H1 (cell line): ENCODE measurements at regions not wholly inside any gene's neighbourhood (a gene's known extent, or its start where the extent isn't known, plus 50 kb on each side); places are given as distances from the start of the nearest gene placed in this dataset.

Experiments
- CTCF ChIA-PET: fragments of 300-600 bp; sonication (Branson Sonifier 250); formaldehyde crosslinking; loops from one replicate; lab custom pipeline; 2021; ENCODE audit not compliant: partially characterized antibody; lab: Charles Lee
- POLR2A ChIA-PET: fragments of 300-600 bp; sonication (Branson Sonifier 250); formaldehyde crosslinking; loops from one replicate; lab custom pipeline; 2021; ENCODE audit warnings: inconsistent platforms; ENCODE audit not compliant: partially characterized antibody; lab: Charles Lee
- DNase-seq, 2 experiments: peaks; one replicate each; pipeline versions ENCODE4 v3.0.0 to v3.0.0-alpha.2; 2010 to 2022; ENCODE audit warnings: low spot score in 2 of 2, low read depth in 1 of 2, mixed read lengths in 1 of 2
- FAIRE-seq: peaks from 2 replicates; lab custom pipeline; 2011; peaks lifted over from hg19 to GRCh38; lab: Jason Lieb, UNC
- H2AFZ ChIP-seq: 2 replicates; pipeline ENCODE4 v1.8.1; 2012; ENCODE audit warnings: low read length, inconsistent platforms
- H2AK5ac ChIP-seq: 2 replicates; pipeline ENCODE4 v1.6.1; 2013; ENCODE audit warnings: low read depth, low read length
- H2BK120ac ChIP-seq: replicated peaks from 2 replicates; pipeline ENCODE3; 2013; ENCODE audit warnings: low read depth, low read length, inconsistent platforms
- H2BK12ac ChIP-seq: 2 replicates; pipeline ENCODE4 v1.6.1; 2013; ENCODE audit warnings: low read depth, low read length
- H2BK15ac ChIP-seq: 2 replicates; pipeline ENCODE4 v1.6.1; 2013; ENCODE audit warnings: low read length
- H2BK20ac ChIP-seq: 2 replicates; pipeline ENCODE4 v1.6.1; 2013; ENCODE audit warnings: low read length
- H2BK5ac ChIP-seq: 2 replicates; pipeline ENCODE4 v1.6.1; 2013; ENCODE audit warnings: low read depth, low read length
- H3K14ac ChIP-seq: 2 replicates; pipeline ENCODE4 v1.6.1; 2013; ENCODE audit warnings: inconsistent platforms; ENCODE audit not compliant: insufficient read length
- H3K18ac ChIP-seq: 2 replicates; pipeline ENCODE4 v1.6.1; 2013; ENCODE audit warnings: low read length; ENCODE audit errors: extremely low read depth
- H3K23ac ChIP-seq: 2 replicates; pipeline ENCODE4 v1.6.1; 2013; ENCODE audit warnings: inconsistent platforms; ENCODE audit not compliant: insufficient read length
- H3K23me2 ChIP-seq: 2 replicates; pipeline ENCODE4 v1.6.1; 2013; ENCODE audit warnings: low read depth, low read length
- H3K27ac ChIP-seq: 2 replicates; pipeline ENCODE4 v1.6.1; 2011; ENCODE audit warnings: low read depth, low read length, inconsistent platforms
- H3K27me3 ChIP-seq, 4 experiments: replicated peaks in 1 of 4; 1 replicate in 1 of 4; 2 replicates in 3 of 4; pipeline versions ENCODE4 v1.6.1 to v1.8.1; 2011 to 2013; ENCODE audit warnings: low read length in 3 of 4, mild to moderate bottlenecking in 3 of 4, inconsistent platforms in 2 of 4, mixed read lengths in 2 of 4, moderate library complexity in 1 of 4; ENCODE audit not compliant: control insufficient read depth in 3 of 4, insufficient read depth in 3 of 4; ENCODE audit errors: extremely low read depth in 1 of 4
- H3K36me3 ChIP-seq, 4 experiments: 2 replicates each; pipeline versions ENCODE4 v1.6.1 to v1.8.1; 2011 to 2013; ENCODE audit warnings: mild to moderate bottlenecking in 4 of 4, low read length in 3 of 4, moderate library complexity in 2 of 4, control low read depth in 1 of 4, inconsistent platforms in 1 of 4; ENCODE audit not compliant: insufficient read depth in 4 of 4, control insufficient read depth in 2 of 4
- H3K4ac ChIP-seq: replicated peaks from 2 replicates; pipeline ENCODE3; 2013; ENCODE audit warnings: low read length, low read depth, mixed read lengths, inconsistent platforms; ENCODE audit not compliant: insufficient read length
- H3K4me1 ChIP-seq, 4 experiments: replicated peaks in 1 of 4; 1 replicate in 1 of 4; 2 replicates in 3 of 4; pipeline versions ENCODE4 v1.6.1 to v1.8.1; 2011 to 2013; ENCODE audit warnings: low read length in 3 of 4, inconsistent platforms in 2 of 4, mixed read lengths in 1 of 4; ENCODE audit not compliant: insufficient read depth in 4 of 4, control insufficient read depth in 3 of 4
- H3K4me2 ChIP-seq, 2 experiments: 2 replicates each; pipeline versions ENCODE4 v1.6.1 to v1.8.1; 2011 to 2013; ENCODE audit warnings: low read depth in 2 of 2, low read length in 2 of 2, control low read depth in 1 of 2, inconsistent platforms in 1 of 2, mild to moderate bottlenecking in 1 of 2; ENCODE audit not compliant: insufficient read depth in 1 of 2
- H3K4me3 ChIP-seq, 4 experiments: fragments of 200-600, 300-600 bp in 1 of 4; sonication (generic), shearing (Covaris generic), sonication (Bioruptor Twin) in 1 of 4; 2 replicates each; pipeline versions ENCODE4 v1.5.1 to v1.8.1; 2011 to 2016; ENCODE audit warnings: low read length in 4 of 4, low read depth in 3 of 4, control low read depth in 2 of 4, inconsistent platforms in 2 of 4, mild to moderate bottlenecking in 2 of 4, mixed read lengths in 1 of 4, moderate library complexity in 1 of 4; ENCODE audit not compliant: insufficient read depth in 2 of 4; ENCODE audit errors: extremely low read depth in 1 of 4
- H3K56ac ChIP-seq: replicated peaks from 2 replicates; pipeline ENCODE3; 2013; ENCODE audit warnings: low read depth, mild to moderate bottlenecking, mixed read lengths, low read length, inconsistent platforms; ENCODE audit not compliant: insufficient read length
- H3K79me1 ChIP-seq: 2 replicates; pipeline ENCODE4 v1.6.1; 2013; ENCODE audit warnings: low read depth, low read length, control low read depth
- H3K79me2 ChIP-seq, 2 experiments: 2 replicates each; pipeline versions ENCODE4 v1.6.1 to v1.8.1; 2012 to 2013; ENCODE audit warnings: low read length in 2 of 2, mild to moderate bottlenecking in 2 of 2, inconsistent platforms in 1 of 2; ENCODE audit not compliant: insufficient read depth in 2 of 2, control insufficient read depth in 1 of 2
- H3K9ac ChIP-seq, 4 experiments: replicated peaks in 1 of 4; 1 replicate in 1 of 4; 2 replicates in 3 of 4; pipeline versions ENCODE4 v1.6.1 to v1.8.1; 2011 to 2013; ENCODE audit warnings: low read depth in 3 of 4, low read length in 3 of 4, control low read depth in 2 of 4, mild to moderate bottlenecking in 2 of 4, moderate library complexity in 2 of 4, inconsistent platforms in 1 of 4; ENCODE audit errors: extremely low read depth in 1 of 4
- H3K9me3 ChIP-seq, 2 experiments: 2 replicates each; pipeline versions ENCODE4 v1.6.1 to v1.8.1; 2012 to 2013; ENCODE audit warnings: mild to moderate bottlenecking in 2 of 2, moderate library complexity in 2 of 2, control low read depth in 1 of 2, inconsistent platforms in 1 of 2, low read depth in 1 of 2, low read length in 1 of 2, mixed read lengths in 1 of 2; ENCODE audit not compliant: insufficient read depth in 2 of 2
- H4K20me1 ChIP-seq, 2 experiments: replicated peaks in 1 of 2; 2 replicates each; pipeline versions ENCODE3 to v1.8.1; 2011 to 2013; ENCODE audit warnings: inconsistent platforms in 2 of 2, low read length in 2 of 2, mild to moderate bottlenecking in 1 of 2; ENCODE audit not compliant: insufficient read depth in 2 of 2, control insufficient read depth in 1 of 2
- H4K5ac ChIP-seq: 2 replicates; pipeline ENCODE4 v1.6.1; 2013; ENCODE audit warnings: low read length, low read depth, mixed read lengths, inconsistent platforms; ENCODE audit not compliant: insufficient read length
- H4K8ac ChIP-seq: 2 replicates; pipeline ENCODE4 v1.8.0; 2013; ENCODE audit warnings: mild to moderate bottlenecking, moderate library complexity, low read length, inconsistent platforms; ENCODE audit not compliant: insufficient read depth; ENCODE audit errors: extremely low read depth
- H4K91ac ChIP-seq: replicated peaks from 2 replicates; pipeline ENCODE3; 2013; ENCODE audit warnings: low read length, mixed read lengths, inconsistent platforms; ENCODE audit not compliant: insufficient read length
- ASH2L ChIP-seq: fragments of 200-600, 300-600 bp; sonication (generic); IDR thresholded peaks from one replicate; pipeline ENCODE4 v1.7.1; 2017; ENCODE audit warnings: low read length
- BRCA1 ChIP-seq: IDR thresholded peaks from 2 replicates; pipeline ENCODE4 v1.6.1; 2012; ENCODE audit warnings: low read depth, low read length, improper control_type of control experiment
- CBX5 ChIP-seq: fragments of 300-800, 300-1000 bp; sonication (generic); IDR thresholded peaks from 2 replicates; pipeline ENCODE4 v1.7.1; 2016; ENCODE audit warnings: antibody characterized with exemption, low read length, low read depth
- CHD2 ChIP-seq: IDR thresholded peaks from 2 replicates; pipeline ENCODE4 v1.6.1; 2012; ENCODE audit warnings: low read length, improper control_type of control experiment
- FOSL1 ChIP-seq: IDR thresholded peaks from 2 replicates; pipeline ENCODE4 v1.6.1; 2011; ENCODE audit warnings: mild to moderate bottlenecking, low read depth, low read length, moderate library complexity; ENCODE audit not compliant: insufficient read depth
- WGBS, 2 experiments: shearing (Covaris generic) in 1 of 2; methylation state at CpG; one replicate each; pipeline versions ENCODE4 v1.1.6 to v1.1.7; 2013 to 2015; ENCODE audit warnings: low lambda C conversion rate in 2 of 2, mixed read lengths in 2 of 2, inconsistent platforms in 1 of 2, low coverage in 1 of 2, missing lambda C conversion rate in 1 of 2; ENCODE audit not compliant: insufficient replicate concordance in 2 of 2, insufficient coverage in 1 of 2, insufficient read length in 1 of 2; ENCODE audit errors: extremely low coverage in 1 of 2, missing lambda C conversion rate in 1 of 2; 5-methylcytosine and 5-hydroxymethylcytosine counted together
- TF ChIP-seq, protein P1 (sequence below): IDR thresholded peaks from 2 replicates; pipeline ENCODE4 v1.6.1; 2012; ENCODE audit warnings: low read length, inconsistent platforms

GRCh38 chr9:21684231-21684630, 118.2 kb upstream of the MTAP start:
- no peak for TF ChIP-seq CHD2
- TF ChIP-seq CBX5 = no peak
- no peak for TF ChIP-seq ASH2L
- TF ChIP-seq BRCA1 = no peak
- TF ChIP-seq, protein P1, sequence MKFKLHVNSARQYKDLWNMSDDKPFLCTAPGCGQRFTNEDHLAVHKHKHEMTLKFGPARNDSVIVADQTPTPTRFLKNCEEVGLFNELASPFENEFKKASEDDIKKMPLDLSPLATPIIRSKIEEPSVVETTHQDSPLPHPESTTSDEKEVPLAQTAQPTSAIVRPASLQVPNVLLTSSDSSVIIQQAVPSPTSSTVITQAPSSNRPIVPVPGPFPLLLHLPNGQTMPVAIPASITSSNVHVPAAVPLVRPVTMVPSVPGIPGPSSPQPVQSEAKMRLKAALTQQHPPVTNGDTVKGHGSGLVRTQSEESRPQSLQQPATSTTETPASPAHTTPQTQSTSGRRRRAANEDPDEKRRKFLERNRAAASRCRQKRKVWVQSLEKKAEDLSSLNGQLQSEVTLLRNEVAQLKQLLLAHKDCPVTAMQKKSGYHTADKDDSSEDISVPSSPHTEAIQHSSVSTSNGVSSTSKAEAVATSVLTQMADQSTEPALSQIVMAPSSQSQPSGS = no peak
- no peak for TF ChIP-seq FOSL1
- Histone ChIP-seq H3K23ac (no peak overlapping the region), H3K18ac (no peak overlapping the region), H3K36me3 (no peaks in the 10 kb centered on the region), H3K9ac (no peak overlapping the region), H3K56ac (no peak overlapping the region), H3K4me2 (no peak overlapping the region), H4K20me1 (no peaks in the 10 kb centered on the region), H2BK120ac (no peak overlapping the region), H2BK20ac (no peak overlapping the region), H2AFZ (no peak overlapping the region), H4K5ac (no peak overlapping the region), H3K4me1 (no peaks in the 10 kb centered on the region), H2BK5ac (no peak overlapping the region), H3K14ac (no peak overlapping the region), H3K23me2 (no peaks in the 10 kb centered on the region), H4K91ac (no peak overlapping the region), H3K79me2 (no peaks in the 10 kb centered on the region), H3K27me3 (no peaks in the 10 kb centered on the region), H2BK12ac (no peak overlapping the region), H3K4ac (no peak overlapping the region), H2BK15ac (no peak overlapping the region), H3K79me1 (no peaks in the 10 kb centered on the region), H3K9me3 (no peaks in the 10 kb centered on the region), H3K27ac (no peak overlapping the region), H4K8ac (no peak overlapping the region), H3K4me3 (no peak overlapping the region), H2AK5ac (no peak overlapping the region)
- DNase-seq (no peak), FAIRE-seq (no peak)
- CTCF ChIA-PET = interaction anchor here (0.6 to 1.2 kb wide), 4 partner anchors 25 to 1518 kb away, joined by 3 read pairs; no protein-coding TSS in a partner anchor
- 87% methylated on average over 2 of the region's 2 CpGs; no CpG with 5 or more reads in 1 of the 2 experiments for WGBS, 2 experiments
- POLR2A ChIA-PET = no interaction called here
